ENCODE measurements at regions not wholly inside any gene's neighbourhood (a gene's known extent, or its start where the extent isn't known, plus 50 kb on each side); places are given as distances from the start of the nearest gene placed in this dataset.

DNA sequence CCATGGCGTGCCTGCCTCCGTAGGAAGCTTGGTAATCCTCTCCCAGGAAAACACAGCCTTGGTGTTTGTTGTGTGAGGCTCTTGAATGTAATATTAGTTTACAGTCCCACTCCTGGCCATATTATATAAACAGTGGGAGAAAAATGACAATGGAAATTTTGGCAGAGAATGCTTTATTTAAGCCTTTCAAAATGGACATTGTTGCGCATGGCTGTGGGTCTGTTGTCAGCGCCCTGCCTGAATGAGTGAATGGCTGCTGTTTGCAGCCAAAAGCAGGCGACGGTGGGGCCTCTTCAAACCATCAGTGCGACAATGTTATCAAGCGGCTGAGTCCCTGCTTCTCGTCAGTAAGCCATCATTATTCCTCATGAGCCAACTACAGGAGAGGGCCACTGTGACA lies 201.8 kb upstream of the RMST start (continued):
- TF ChIP-seq ZNF623 (tag by site-specific recombination; IDR thresholded peaks at IDR 0.05) (no peak), ZNF10 (tag by site-specific recombination; IDR thresholded peaks at IDR 0.05) (no peak), GLIS1 (tag by site-specific recombination; IDR thresholded peaks at IDR 0.05) (no peak)

DNA sequence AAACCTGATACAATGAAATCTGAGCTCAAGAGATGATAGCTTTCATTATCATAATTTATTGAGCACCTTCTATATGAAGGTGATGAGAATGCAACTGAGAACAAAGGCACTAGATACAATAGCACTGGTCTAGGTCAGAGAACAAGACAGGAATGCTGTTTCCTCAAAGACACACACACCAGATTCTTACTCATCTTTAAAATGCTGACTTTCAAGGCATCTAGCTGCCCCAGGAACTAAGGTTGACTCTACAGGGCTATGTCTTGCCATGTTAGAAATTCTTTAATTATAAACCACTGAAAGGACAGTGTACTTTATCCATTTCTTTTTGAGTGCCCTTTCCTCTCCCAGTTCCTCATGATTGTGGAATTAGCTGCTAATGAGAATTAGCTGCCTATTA lies 195.4 kb upstream of the RMST start:
- TF ChIP-seq ZBTB49 (tag by site-specific recombination; IDR thresholded peaks at IDR 0.05; ENCODE audit: low read depth) (no peak), ZNF560 (tag by site-specific recombination; IDR thresholded peaks at IDR 0.05; ENCODE audit: borderline replicate concordance) (no peak)
- CTCF ChIA-PET, result no interaction called here
- Histone ChIP-seq H3K36me3 (ENCODE audit: control insufficient read depth in 2 of 2, insufficient read depth in 1 of 2, low read length in 2 of 2) (no peaks in the 10 kb centered on the region), H3K4me3 (ENCODE audit: low read depth, low read length) (no peak overlapping the region), H3K9me3 (ENCODE audit: control insufficient read depth, insufficient read depth, low read depth, low read length) (no peaks in the 10 kb centered on the region), H3K4me1 (ENCODE audit: control insufficient read depth, insufficient read depth, low read length) (no peaks in the 10 kb centered on the region), H3K27ac (ENCODE audit: extremely low read depth, low read depth, low read length) (no peak overlapping the region)
- POLR2A ChIA-PET, result no interaction called here

DNA sequence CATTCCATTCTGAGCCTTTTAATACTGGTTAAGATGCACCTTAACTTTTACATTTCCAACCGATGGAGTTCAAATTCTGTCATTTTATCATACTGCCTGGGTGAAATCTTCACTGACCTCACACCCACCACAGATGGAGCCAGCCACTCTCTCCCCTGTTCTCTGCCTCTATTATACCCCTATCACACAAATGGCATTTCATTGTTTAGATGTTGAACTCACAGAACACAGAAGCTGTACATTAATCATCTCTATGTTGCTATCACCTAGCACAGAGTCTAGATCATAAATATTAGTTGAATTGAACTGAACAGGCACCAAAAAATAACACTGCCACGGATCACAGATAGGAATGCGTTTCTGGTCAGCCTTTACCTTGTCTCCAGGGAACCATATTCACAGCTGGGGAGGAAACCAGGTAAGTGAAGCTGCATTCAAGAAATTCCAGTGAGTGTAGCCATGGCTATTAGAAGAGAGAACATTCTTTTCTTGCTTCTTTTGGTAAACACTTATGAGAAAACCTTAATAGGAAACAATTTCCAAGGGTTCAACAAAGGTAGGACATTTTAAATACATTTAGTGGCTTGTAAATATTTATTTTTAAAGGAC lies 194.9 kb upstream of the RMST start:
- no peak overlapping the region for H3K27ac ChIP-seq (ENCODE audit: extremely low read depth, low read depth, low read length)
- no peaks in the 10 kb centered on the region for H3K4me1 ChIP-seq (ENCODE audit: control insufficient read depth, insufficient read depth, low read length)
- POLR2A ChIA-PET, result no interaction called here
- H3K4me3 ChIP-seq (ENCODE audit: low read depth, low read length), result no peak overlapping the region
- TF ChIP-seq, protein P1, sequence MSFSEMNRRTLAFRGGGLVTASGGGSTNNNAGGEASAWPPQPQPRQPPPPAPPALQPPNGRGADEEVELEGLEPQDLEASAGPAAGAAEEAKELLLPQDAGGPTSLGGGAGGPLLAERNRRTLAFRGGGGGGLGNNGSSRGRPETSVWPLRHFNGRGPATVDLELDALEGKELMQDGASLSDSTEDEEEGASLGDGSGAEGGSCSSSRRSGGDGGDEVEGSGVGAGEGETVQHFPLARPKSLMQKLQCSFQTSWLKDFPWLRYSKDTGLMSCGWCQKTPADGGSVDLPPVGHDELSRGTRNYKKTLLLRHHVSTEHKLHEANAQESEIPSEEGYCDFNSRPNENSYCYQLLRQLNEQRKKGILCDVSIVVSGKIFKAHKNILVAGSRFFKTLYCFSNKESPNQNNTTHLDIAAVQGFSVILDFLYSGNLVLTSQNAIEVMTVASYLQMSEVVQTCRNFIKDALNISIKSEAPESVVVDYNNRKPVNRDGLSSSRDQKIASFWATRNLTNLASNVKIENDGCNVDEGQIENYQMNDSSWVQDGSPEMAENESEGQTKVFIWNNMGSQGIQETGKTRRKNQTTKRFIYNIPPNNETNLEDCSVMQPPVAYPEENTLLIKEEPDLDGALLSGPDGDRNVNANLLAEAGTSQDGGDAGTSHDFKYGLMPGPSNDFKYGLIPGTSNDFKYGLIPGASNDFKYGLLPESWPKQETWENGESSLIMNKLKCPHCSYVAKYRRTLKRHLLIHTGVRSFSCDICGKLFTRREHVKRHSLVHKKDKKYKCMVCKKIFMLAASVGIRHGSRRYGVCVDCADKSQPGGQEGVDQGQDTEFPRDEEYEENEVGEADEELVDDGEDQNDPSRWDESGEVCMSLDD (tag by site-specific recombination; IDR thresholded peaks at IDR 0.05), result no peak
- TF ChIP-seq OSR2 (tag by site-specific recombination; IDR thresholded peaks at IDR 0.05), result no peak
- H3K9me3 ChIP-seq (ENCODE audit: control insufficient read depth, insufficient read depth, low read depth, low read length), result no peaks in the 10 kb centered on the region
- no peaks in the 10 kb centered on the region for H3K36me3 ChIP-seq (ENCODE audit: control insufficient read depth in 2 of 2, insufficient read depth in 1 of 2, low read length in 2 of 2)
- CTCF ChIA-PET, result no interaction called here

GRCh38 chr12:97272471-97272870 lies 190.1 kb upstream of the RMST start:
- ChIA-PET POLR2A (no interaction called here), CTCF (interaction anchor here (1.1 kb wide), 1 partner anchor 11 kb away, joined by 3 read pairs; no protein-coding TSS in a partner anchor)
- Histone ChIP-seq H3K27ac (ENCODE audit: extremely low read depth, low read depth, low read length) (no peak overlapping the region), H3K9me3 (ENCODE audit: control insufficient read depth, insufficient read depth, low read depth, low read length) (no peaks in the 10 kb centered on the region), H3K4me1 (ENCODE audit: control insufficient read depth, insufficient read depth, low read length) (no peaks in the 10 kb centered on the region), H3K36me3 (ENCODE audit: control insufficient read depth in 2 of 2, insufficient read depth in 1 of 2, low read length in 2 of 2) (no peaks in the 10 kb centered on the region), H3K4me3 (ENCODE audit: low read depth, low read length) (no peak overlapping the region)
- TF ChIP-seq GLI4 (tag by site-specific recombination; IDR thresholded peaks at IDR 0.05) (no peak), ZNF423 (tag by site-specific recombination; IDR thresholded peaks at IDR 0.05) (no peak), ZNF777 (tag by site-specific recombination; IDR thresholded peaks at IDR 0.05; ENCODE audit: borderline replicate concordance) (no peak), ZNF585B (tag by site-specific recombination; IDR thresholded peaks at IDR 0.05) (no peak), ZFP69B (tag by site-specific recombination; IDR thresholded peaks at IDR 0.05) (no peak), BCL6B (tag by site-specific recombination; IDR thresholded peaks at IDR 0.05) (no peak)
- TF ChIP-seq, protein P2, sequence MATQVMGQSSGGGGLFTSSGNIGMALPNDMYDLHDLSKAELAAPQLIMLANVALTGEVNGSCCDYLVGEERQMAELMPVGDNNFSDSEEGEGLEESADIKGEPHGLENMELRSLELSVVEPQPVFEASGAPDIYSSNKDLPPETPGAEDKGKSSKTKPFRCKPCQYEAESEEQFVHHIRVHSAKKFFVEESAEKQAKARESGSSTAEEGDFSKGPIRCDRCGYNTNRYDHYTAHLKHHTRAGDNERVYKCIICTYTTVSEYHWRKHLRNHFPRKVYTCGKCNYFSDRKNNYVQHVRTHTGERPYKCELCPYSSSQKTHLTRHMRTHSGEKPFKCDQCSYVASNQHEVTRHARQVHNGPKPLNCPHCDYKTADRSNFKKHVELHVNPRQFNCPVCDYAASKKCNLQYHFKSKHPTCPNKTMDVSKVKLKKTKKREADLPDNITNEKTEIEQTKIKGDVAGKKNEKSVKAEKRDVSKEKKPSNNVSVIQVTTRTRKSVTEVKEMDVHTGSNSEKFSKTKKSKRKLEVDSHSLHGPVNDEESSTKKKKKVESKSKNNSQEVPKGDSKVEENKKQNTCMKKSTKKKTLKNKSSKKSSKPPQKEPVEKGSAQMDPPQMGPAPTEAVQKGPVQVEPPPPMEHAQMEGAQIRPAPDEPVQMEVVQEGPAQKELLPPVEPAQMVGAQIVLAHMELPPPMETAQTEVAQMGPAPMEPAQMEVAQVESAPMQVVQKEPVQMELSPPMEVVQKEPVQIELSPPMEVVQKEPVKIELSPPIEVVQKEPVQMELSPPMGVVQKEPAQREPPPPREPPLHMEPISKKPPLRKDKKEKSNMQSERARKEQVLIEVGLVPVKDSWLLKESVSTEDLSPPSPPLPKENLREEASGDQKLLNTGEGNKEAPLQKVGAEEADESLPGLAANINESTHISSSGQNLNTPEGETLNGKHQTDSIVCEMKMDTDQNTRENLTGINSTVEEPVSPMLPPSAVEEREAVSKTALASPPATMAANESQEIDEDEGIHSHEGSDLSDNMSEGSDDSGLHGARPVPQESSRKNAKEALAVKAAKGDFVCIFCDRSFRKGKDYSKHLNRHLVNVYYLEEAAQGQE (tag by site-specific recombination; IDR thresholded peaks at IDR 0.05), result no peak
